Pancreas (tissue), 10 donors: ENCODE measurements at regions not wholly inside any gene's neighbourhood (a gene's known extent, or its start where the extent isn't known, plus 50 kb on each side); places are given as distances from the start of the nearest gene placed in this dataset.

ENCODE experiments used
- ATAC-seq, 4 donors: fragments of 200-7000 bp; cut with Tn5 transposase; one replicate each; pipeline versions ENCODE4 v1.8.0 to v1.9.1; 2020; ENCODE audit warnings: mild to moderate bottlenecking in 4 of 4, moderate library complexity in 4 of 4
- DNase-seq, 6 donors: peaks; one replicate each; pipeline ENCODE4 v3.0.0-alpha.2; 2020
- FAIRE-seq: peaks from 2 replicates; lab custom pipeline; 2012; peaks lifted over from hg19 to GRCh38; lab: Jason Lieb, UNC
- H3K27ac ChIP-seq, 4 donors: fragments of 200-600 bp; sonication (generic); 1 replicate in 3 of 4; 2 replicates in 1 of 4; pipeline versions ENCODE4 v1.5.0 to v1.8.0; 2020
- H3K27me3 ChIP-seq, 4 donors: fragments of 200-600 bp; one replicate each; pipeline ENCODE4 v1.8.0; 2021
- H3K36me3 ChIP-seq, 3 donors: fragments of 200-600 bp; sonication (generic) in 1 of 3; one replicate each; pipeline versions ENCODE4 v1.5.0 to v1.8.0; 2020 to 2021
- H3K4me1 ChIP-seq, 3 donors: fragments of 200-600 bp; one replicate each; pipeline ENCODE4 v1.8.0; 2021
- H3K4me3 ChIP-seq, 4 donors: fragments of 200-600 bp; sonication (generic) in 2 of 4; one replicate each; pipeline versions ENCODE4 v1.5.0 to v1.8.0; 2020 to 2021
- H3K9me3 ChIP-seq, 4 donors: fragments of 200-600 bp; one replicate each; pipeline ENCODE4 v1.8.0; 2021
- WGBS, 2 donors: extraction: QIAGEN DNeasy Blood & Tissue Kit; methylation state at CpG; one replicate each; pipeline ENCODE4 v1.1.7; 2013; 5-methylcytosine and 5-hydroxymethylcytosine counted together
- intact Hi-C, 3 donors: fragments of 100-400 bp; cut with DNase I; formaldehyde crosslinking; loops; one replicate each; pipeline versions ENCODE4 v1.11.1 to v1.14.2; 2022
- TF ChIP-seq, protein P1 (sequence below), 4 donors: fragments of 200-600 bp; sonication (generic) in 3 of 4; IDR thresholded peaks; one replicate each; pipeline versions ENCODE4 v1.5.0 to v1.8.0; 2021; ENCODE audit warnings: antibody characterized with exemption in 4 of 4
- donor health status: healthy with polysubstance abuse.
- donor health status: DM: no; HTN: no; CAD: no; lungs with moderate emphysema.
- donor health status: DM: no; HTN: no; CAD: no.
- donor health status: control.
- donor health status: control.
- donor health status: Bipolar disorder and iron deficiency.
- donor health status: DM: yes; HTN: yes; CAD: no.
- donor health status: DM: no; HTN: no; CAD: no.
- donor health status: DM: no; HTN: no; CAD: no.
- donor health status: DM: yes; HTN: yes; CAD: no.

GRCh38 chr13:59570204-59570603, 593.5 kb downstream of the DIAPH3 start:
- 60 to 74% methylated on average over 3 of the region's 3 CpGs for WGBS, 2 donors
- Histone ChIP-seq H3K4me1 (no peaks in the 10 kb centered on the region), H3K9me3 (no peaks in the 10 kb centered on the region), H3K27me3 (no peaks in the 10 kb centered on the region), H3K27ac (no peak overlapping the region), H3K36me3 (no peaks in the 10 kb centered on the region), H3K4me3 (no peak overlapping the region)
- no peak for ATAC-seq
- intact Hi-C loops: no loop called here
- TF ChIP-seq, protein P1, sequence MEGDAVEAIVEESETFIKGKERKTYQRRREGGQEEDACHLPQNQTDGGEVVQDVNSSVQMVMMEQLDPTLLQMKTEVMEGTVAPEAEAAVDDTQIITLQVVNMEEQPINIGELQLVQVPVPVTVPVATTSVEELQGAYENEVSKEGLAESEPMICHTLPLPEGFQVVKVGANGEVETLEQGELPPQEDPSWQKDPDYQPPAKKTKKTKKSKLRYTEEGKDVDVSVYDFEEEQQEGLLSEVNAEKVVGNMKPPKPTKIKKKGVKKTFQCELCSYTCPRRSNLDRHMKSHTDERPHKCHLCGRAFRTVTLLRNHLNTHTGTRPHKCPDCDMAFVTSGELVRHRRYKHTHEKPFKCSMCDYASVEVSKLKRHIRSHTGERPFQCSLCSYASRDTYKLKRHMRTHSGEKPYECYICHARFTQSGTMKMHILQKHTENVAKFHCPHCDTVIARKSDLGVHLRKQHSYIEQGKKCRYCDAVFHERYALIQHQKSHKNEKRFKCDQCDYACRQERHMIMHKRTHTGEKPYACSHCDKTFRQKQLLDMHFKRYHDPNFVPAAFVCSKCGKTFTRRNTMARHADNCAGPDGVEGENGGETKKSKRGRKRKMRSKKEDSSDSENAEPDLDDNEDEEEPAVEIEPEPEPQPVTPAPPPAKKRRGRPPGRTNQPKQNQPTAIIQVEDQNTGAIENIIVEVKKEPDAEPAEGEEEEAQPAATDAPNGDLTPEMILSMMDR (IDR thresholded peaks at IDR 0.05): no peak
- DNase-seq: no peak
- no peak for FAIRE-seq

- intact Hi-C loops: no loop called here
- no peaks in the 10 kb centered on the region for H3K36me3 ChIP-seq
- H3K27ac ChIP-seq: no peak overlapping the region
- H3K4me3 ChIP-seq: no peak overlapping the region
- no peak for FAIRE-seq
- no peak for ATAC-seq
- DNase-seq: no peak
- TF ChIP-seq, protein P1 (IDR thresholded peaks at IDR 0.05): no peak
- 87 to 89% methylated on average over 2 of the region's 2 CpGs for WGBS, 2 donors
- no peaks in the 10 kb centered on the region for H3K4me1 ChIP-seq
- H3K9me3 ChIP-seq: no peaks in the 10 kb centered on the region
- H3K27me3 ChIP-seq: no peaks in the 10 kb centered on the region
Measured at GRCh38 chr13:59584101-59584500, 579.6 kb downstream of the DIAPH3 start.

- TF ChIP-seq, protein P1 (IDR thresholded peaks at IDR 0.05): no peak
- Histone ChIP-seq H3K4me1 (no peaks in the 10 kb centered on the region), H3K9me3 (no peaks in the 10 kb centered on the region), H3K36me3 (no peaks in the 10 kb centered on the region), H3K27ac (no peak overlapping the region), H3K4me3 (no peak overlapping the region), H3K27me3 (no peaks in the 10 kb centered on the region)
- ATAC-seq (no peak), DNase-seq (no peak), FAIRE-seq (no peak)
- WGBS, 2 donors: 81 to 82% methylated on average over 10 of the region's 10 CpGs
- intact Hi-C loops: no loop called here
Measured at GRCh38 chr13:59584761-59585670, 578.7 kb downstream of the DIAPH3 start.

- 59 to 77% methylated on average over 3 of the region's 3 CpGs for WGBS, 2 donors
- TF ChIP-seq, protein P1 (IDR thresholded peaks at IDR 0.05): no peak
- intact Hi-C loops: no loop called here
Measured at GRCh38 chr13:59587030-59587429, 576.7 kb downstream of the DIAPH3 start.

More at GRCh38 chr13:59587030-59587429, 576.7 kb downstream of the DIAPH3 start:
- DNase-seq: no peak
- Histone ChIP-seq H3K36me3 (no peaks in the 10 kb centered on the region), H3K4me3 (no peak overlapping the region), H3K4me1 (no peaks in the 10 kb centered on the region), H3K27ac (no peak overlapping the region), H3K9me3 (no peaks in the 10 kb centered on the region), H3K27me3 (no peaks in the 10 kb centered on the region)
- no peak for FAIRE-seq
- ATAC-seq: no peak
